ENCODE measurements at regions not wholly inside any gene's neighbourhood (a gene's known extent, or its start where the extent isn't known, plus 50 kb on each side); places are given as distances from the start of the nearest gene placed in this dataset.

DNA sequence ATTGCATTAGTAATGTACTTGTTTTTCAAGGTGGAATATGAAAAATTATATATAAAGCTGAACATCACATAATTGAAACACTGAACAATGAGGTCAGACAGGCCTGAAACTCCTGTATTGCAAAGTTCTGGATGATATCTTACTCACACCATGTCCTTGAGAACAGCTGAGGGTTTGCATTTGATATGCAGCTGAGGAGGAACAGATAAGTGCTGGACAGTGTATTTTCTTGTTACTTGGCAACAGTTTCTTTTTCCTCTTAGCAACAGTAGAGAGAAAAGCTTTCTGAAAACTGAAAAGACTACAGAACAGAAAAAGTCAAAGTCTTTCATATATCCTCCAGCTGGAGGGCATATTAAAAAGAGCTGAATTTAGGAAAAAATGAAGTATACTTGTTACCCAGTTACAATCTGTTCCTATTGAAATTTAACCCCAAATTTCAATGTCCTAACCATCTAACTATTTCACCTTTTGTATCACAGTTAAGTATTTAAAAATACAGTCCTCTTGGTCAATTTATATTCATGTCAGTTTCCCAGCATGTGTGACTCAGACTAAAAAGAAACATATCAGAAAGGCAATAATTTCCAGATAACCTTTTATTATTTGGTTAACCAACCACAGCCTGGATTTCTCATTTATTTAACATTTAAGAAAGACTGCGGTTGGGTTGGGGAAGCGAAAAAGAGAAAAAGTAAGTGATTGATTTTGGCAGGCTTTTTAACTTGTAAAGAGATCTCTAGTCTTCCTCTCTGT is 733.0 kb upstream of the DPPA4 start:
- no peak for DNase-seq (ENCODE audit: low read depth in 2 of 3, low spot score in 2 of 3)

DNA sequence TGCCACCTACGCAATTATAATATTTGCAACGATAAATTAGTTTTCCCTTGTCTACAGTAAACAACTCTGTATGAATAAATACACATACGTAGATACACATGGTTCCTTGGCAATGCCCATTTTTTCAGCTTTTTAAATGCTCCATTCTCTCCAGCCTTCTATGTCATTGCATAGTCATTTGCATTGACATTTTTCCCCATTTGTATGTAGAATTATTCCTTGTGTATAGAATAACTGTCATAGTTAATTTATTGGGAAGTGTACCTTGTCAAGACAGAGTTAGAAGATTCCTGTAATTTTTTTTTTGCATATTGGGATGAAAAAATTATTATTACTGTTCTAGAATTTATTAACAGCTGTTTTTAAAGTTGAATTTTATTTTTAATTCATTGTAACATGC is 736.7 kb upstream of the DPPA4 start:
- no peak for DNase-seq (ENCODE audit: low read depth in 2 of 3, low spot score in 2 of 3)

DNA sequence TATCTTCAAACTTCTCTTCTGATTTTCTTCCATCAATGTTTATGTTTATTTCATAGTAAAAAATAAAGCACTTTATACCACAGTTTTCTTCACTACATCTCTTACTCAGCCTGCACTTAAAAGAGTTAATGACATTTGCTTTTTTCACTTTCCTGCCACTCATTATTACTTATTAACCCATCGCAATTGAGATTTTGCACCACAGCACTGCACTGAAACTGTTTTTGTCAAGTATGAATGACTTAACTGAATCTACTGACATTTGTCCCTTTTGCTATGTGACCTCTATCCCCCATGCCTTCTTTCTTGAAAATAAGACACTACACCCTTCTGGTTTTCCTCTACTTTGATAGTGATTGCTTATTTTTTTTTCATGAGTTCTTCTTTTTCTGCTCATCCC is 739.7 kb upstream of the DPPA4 start:
- DNase-seq (ENCODE audit: low read depth in 2 of 3, low spot score in 2 of 3), result no peak

DNA sequence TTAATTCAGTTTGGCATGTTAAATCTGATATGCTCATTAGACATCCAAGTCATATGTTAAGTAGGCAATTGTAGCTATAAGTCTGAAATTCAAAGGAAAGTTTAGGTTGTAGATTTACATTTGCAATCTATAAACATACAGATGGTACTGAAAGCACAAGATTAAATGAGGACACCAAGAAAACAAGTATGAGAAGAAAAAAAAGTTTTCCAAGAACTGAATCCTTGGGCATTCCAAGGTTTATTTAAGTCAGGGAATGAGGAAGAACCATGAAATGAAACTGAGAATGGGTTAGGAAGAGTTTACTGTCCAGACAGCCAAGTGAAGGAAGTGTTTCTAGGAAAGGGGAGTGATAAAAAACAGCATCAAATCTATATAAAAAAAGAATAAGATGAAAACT is 756.1 kb upstream of the DPPA4 start:
- no peak for DNase-seq (ENCODE audit: low read depth in 2 of 3, low spot score in 2 of 3)

DNA sequence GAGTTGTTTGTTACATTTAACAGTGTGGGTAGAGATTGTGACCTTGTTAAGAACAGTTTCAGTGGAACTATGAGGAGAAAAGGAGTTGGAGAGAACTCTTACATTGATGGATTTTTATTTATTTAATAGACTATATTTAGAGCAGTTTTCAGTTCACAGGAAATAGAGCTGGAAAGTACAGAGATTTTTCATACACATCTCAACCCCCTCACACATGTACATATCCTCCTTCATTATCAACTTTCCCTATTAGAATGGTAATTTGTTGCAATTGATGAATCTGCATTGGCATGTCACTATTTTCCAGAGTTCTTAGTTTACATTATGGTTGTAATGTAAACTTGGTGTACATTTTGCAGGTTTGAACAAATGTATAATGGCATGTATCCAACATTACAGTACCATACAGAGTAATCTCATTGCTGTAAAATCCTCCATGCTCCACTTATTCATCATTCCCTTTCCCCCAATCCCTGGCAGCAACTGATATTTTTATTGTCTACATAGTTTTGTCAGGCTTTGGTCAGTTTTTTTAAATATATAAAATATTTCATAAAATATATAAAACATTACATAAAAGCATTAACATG is 756.6 kb upstream of the DPPA4 start:
- no peak for DNase-seq (ENCODE audit: low read depth in 2 of 3, low spot score in 2 of 3)

DNA sequence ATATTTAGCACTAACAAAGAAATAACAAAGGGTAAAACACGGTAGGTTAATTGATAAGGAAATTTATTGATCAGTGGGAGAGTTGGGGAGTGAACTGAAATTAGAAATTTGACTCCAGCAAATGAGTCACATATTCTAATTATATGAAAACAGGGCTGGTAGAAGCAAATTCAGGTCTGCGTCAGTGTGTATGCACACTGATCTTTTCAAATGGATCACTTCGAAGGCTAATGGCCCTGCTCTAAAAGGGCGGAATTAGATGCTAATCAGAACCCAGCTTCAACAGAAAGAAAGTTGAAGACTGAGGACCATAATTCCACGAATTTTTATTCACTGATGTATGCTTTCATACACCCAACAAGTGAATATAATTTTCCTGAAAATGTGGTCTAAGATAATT is 762.4 kb upstream of the DPPA4 start:
- no peak for DNase-seq (ENCODE audit: low read depth in 2 of 3, low spot score in 2 of 3)

DNA sequence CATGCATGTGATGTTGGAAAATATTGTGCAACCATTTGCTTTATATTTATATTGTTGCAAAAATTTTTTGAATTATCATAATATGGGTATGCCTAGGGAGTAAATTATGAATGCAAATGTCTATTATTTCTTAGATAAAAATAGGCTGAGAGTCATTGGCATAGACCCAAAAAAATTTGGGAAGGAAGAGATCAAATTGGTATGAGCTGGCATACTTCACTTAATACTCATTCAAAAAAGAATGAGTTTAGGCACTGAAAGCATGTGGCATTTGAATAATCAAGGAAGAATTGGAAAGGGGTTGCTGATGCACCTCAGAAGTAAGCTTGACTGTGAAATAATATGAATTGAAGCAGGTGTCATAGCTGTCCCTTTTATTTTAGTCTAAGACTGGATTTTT is 764.0 kb upstream of the DPPA4 start:
- no peak for DNase-seq (ENCODE audit: low read depth in 2 of 3, low spot score in 2 of 3)

DNA sequence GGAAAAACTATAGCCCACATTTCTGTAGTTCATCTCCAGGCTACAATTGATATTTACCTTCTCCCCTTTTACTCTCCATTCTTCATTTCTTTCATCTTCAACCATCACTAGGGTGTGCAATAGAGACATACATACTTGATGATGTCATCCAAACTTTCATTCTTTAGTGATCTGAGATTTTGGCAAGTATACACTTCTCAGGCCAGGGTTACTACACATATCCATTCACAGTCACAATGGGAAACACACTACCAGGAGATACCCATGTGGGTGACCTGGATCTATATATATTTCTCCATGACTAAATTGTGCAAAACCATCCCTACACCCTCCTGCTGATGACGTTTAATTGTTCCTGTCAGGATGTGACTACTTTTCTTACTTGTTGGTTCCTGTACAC is 769.5 kb upstream of the DPPA4 start:
- DNase-seq (ENCODE audit: low read depth in 2 of 3, low spot score in 2 of 3), result no peak

DNA sequence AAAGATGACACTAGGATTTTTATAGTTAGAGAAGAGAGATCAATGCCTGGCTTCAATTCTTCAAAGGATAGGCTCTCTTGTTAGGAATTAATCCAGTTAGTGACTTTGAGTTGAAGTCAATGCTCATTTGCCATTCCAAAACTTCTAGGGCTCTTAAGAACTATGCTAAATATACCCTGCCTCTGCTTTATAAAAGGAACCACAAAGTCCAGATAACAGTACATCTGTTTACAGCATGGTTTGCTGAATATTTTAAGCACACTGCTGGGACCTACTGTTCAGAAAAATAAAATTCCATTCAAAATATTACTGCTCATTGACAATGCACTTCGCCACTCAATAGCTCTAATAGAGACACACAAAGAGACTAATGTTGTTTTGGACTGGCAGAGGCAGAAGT is 786.6 kb upstream of the DPPA4 start:
- no peak for DNase-seq (ENCODE audit: low read depth in 2 of 3, low spot score in 2 of 3)

DNA sequence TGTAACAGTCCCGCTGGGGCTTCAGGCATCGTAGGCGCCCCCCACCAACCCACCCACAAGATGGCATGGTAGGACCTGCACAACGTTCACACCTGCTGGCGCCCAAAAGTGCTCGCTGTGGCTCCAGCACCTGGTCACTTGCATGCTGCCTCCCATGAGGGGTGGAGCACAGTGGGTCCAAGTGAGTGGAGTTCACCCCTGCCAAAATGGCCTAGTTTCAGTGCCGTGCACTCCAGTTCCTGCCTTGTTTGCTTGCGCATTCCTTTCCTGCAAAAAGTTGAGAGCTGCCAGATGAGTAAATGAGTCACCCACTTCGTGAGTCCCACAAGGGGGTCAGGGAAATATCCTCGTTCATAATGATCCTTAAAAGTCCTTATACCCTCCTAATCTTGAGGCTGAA is 788.7 kb upstream of the DPPA4 start:
- no peak for DNase-seq (ENCODE audit: low read depth in 2 of 3, low spot score in 2 of 3)

DNA sequence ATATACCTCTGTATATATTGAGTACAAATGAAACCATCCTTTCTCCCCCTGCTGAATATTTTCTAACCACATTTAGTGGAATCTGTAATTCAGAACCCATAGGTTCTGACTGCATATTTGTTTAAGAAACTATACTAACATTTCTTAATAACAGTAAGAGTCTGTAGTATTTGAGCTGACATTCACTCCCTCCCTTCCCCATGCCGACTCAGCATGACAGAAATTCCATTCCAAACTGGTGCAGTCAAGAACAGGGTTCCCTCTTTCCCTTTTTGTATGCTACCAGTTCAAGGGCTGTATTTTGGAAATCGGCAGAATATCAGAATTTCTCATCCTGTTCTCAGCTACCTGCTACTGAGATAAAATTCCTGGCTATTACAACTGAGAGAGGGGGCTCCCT is 796.6 kb upstream of the DPPA4 start:
- DNase-seq (ENCODE audit: low read depth in 2 of 3, low spot score in 2 of 3), result no peak

DNA sequence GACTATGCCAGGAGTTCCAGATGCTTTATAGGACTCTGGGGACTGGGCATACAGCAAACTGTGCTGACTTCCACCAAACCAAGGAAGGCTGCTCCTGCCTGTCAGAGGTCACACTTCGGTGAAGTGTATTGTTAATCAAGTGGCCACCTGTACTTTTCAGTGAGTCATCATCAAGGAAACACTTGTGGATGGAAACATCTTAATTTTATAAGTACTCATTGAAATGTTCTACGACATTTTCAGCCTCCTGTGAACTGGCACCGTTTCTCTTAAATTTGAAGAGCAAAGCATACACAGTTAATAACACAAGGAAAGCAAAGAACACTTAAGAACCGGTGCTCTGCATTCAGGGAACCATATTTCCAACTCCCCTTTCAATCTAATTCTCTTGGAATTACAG is 801.7 kb upstream of the DPPA4 start:
- DNase-seq (ENCODE audit: low read depth in 2 of 3, low spot score in 2 of 3), result no peak

DNA sequence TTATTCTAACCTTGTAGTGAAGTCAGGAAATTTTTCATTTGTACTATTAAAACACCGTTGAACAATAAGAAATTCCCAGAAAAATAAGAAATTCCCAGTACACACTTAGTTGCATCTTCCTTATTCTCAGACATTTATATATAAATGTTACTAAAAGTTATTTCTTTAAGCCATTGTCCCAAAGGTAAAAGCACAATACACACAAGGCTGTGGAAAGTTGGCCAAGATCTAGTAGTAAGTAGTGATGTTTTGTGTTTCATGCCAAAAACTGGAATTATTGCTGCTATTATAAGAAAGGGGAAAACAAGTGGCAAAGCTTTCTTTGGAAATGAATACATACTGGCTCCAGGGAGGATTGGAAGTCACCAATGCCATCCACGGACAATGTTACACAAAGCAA is 802.5 kb upstream of the DPPA4 start:
- no peak for DNase-seq (ENCODE audit: low read depth in 2 of 3, low spot score in 2 of 3)

DNA sequence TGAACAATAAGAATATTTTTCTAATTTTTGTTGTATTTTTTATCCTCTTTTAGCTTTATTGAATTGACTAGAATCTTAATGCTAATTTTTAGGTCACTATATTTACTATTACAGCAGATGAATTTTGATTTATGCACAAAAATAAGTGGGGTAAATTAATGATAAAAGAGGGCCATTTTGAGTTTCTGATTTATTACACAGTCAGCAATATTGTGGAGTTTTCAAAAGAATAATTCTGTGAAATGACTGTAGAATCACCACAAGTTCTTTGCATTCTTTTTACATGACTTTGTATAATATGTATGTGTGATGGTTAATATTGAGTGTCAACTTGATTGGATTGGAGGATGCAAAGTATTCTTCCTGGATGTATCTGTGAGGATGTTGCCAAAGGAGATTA is 812.4 kb upstream of the DPPA4 start:
- no peak for DNase-seq (ENCODE audit: low read depth in 2 of 3, low spot score in 2 of 3)

DNA sequence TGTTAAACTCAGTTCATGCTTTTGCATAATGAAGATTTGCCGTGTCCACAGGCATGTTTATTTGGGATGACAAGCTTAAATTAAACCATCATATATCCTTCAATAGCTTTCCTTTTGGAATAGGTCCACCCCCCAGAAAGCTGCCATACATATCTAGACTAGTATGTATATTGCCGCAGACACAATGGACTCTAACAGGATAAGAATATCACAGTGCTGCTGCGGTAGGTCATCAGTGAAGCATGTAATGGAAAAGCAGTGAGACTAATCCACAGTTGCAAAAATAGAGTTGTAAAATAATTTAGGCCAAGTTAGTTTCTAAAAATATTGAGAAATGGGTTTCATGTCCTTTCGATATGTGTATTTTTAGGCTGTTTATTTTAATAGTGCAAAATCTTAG is 819.9 kb upstream of the DPPA4 start:
- no peak for DNase-seq (ENCODE audit: low read depth in 2 of 3, low spot score in 2 of 3)

DNA sequence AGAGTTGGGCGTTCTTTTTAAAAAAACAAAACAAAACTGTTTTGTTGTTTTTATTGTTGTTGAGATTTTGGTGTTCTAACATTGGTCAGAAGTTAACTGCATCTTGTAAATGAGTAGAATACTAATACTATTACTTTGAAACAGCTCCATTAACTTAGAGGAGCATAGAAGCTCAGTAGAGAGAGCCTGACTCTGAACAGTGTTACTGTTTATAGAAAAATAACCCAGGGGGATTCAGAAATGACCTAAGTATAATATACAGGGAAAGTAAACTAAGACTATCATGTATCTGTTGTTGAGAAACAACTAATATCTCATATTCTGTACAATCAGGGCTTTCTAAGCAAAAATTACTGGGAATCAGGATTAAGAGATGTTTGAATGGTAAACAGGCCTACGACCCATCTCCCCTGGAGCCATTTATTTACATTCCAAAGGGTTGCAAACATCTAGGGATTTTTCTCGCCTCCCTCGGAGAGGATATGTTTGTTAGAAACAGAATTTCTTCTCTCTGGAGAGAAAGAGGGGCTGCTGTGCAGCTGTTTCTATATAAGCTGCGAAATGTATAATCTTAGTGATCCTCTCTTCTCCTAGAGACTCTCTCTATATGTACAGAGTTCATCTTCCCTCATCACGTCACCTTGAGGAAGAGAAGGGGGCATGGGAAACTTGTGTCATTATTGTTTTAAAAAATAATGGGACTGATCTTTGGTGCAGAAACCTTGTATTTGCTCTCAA is 827.5 kb upstream of the DPPA4 start:
- no peak for DNase-seq (ENCODE audit: low read depth in 2 of 3, low spot score in 2 of 3)

DNA sequence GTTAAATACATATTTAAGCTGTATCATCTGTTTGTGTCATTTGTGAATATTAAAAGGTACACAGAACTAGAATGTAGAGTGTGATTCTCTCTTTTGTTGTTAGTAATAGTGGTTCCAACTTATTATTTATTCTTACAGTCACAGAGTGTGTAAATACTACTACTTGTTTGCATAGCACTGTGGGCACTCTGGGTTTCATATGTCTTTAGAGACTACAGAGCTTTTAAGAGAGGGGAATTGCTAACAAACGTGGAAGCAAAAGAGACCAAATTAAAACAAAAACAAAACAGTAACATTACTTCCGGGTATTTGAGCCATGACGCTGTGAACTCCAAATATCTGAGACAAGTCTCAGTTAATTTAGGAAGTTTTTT is 828.0 kb upstream of the DPPA4 start:
- no peak for DNase-seq (ENCODE audit: low read depth in 2 of 3, low spot score in 2 of 3)

DNA sequence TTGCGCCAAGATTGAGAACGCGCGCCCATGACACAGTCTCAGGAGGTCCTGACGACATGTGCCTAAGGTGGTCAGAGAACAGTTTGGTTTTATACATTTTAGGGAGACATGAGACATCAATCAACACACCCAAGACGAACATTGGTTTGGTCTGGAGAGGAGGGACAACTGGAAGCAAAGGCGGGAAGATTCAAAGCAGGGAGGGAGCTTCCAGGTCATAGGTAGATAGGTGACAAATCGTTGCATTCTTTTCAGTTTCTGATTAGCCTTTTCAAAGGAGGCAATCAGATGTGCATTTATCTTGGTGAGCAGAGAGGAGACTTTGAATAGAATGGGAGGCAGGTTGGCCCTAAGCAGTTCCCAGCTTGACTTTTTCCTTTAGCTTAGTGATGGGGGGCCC is 828.4 kb upstream of the DPPA4 start:
- no peak for DNase-seq (ENCODE audit: low read depth in 2 of 3, low spot score in 2 of 3)

DNA sequence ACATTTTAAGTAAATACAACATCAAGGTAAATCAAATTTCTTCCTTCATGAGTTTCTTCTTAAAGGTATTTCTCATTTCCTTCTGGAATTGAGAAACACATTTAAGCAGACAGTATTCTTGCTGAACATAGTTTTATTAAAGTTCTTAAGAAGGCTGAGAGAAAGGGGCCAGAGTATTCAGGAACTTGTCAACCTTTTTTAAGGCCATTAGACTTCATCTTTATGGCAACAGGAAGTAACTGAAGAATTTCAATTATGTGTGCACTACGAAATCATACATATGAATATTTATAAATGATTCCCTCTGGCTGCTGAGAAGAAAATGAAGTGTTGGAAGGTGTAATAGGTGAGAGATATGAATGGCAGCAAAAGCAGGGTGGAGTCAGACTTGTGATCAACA is 829.4 kb upstream of the DPPA4 start:
- no peak for DNase-seq (ENCODE audit: low read depth in 2 of 3, low spot score in 2 of 3)

DNA sequence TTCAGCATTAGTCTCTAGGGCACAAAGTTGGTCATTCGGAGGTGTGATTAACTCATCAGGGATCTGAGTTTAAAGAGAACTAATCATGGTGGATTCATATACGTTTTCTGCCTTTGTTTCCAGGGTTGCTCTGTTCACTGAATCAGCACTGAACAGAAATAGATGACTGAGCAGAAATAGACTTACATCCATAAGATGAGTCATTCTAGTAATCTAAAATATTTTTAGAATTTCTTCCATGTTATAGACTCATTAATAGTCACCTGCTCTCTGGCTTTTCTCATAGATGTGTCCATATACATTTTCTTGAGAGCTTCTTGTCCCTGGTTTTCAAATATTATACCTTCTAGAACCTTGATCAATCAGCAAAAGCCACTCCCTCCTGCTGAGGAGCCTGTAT is 837.6 kb upstream of the DPPA4 start:
- no peak for DNase-seq (ENCODE audit: low read depth in 2 of 3, low spot score in 2 of 3)

DNA sequence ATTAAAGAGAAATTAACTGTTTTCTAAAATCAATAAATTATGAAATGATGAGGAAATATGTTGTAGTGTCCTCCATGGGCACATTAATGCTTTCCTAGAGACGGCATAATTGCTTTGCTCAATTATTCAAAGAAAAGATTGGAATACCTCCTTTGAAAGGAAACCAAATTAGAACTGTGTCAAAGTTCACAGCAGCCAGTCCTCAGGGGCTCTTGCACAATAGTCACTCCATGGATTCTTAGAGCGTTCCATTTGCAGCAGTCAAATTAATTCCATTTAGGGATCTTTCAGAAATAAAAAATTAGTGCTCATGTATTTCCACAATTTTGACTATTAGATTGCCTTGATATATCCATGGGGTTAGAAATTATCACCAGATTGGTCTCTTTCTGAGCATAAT is 841.6 kb upstream of the DPPA4 start:
- no peak for DNase-seq (ENCODE audit: low read depth in 2 of 3, low spot score in 2 of 3)

DNA sequence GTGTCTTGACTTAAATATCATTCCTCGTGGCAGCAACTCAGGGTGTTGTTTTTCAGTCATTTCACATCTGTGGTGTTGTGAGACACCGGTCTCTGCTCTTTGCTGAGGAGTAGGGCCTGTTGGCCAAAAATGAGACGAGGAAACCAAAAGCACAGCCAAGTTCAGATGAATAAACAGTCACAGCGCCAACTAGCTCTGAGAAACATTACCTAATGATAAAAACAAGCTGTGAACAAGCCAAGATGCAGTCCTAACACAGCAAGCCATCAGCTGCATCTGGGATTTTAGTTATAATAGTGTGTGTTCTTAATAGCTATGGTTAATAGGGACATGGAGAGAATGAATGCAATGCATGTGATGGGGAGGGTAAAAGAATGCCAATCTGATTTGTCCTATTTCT is 843.4 kb upstream of the DPPA4 start:
- DNase-seq (ENCODE audit: low read depth in 2 of 3, low spot score in 2 of 3), result no peak
